IPS-NIHi11 (cell line): ENCODE measurements at regions not wholly inside any gene's neighbourhood (a gene's known extent, or its start where the extent isn't known, plus 50 kb on each side); places are given as distances from the start of the nearest gene placed in this dataset.
A peak's percentile ranks its signal among the peaks of the same experiment; 100 is the strongest.
"Not testable (repeated sequence)": the region's sequence is repeated elsewhere in the genome, so short reads cannot be mapped to it uniquely, and the experiment has no call there.

Experiments
- DNase-seq: peaks from one replicate; pipeline ENCODE4 v3.0.0; 2012; ENCODE audit warnings: mixed read lengths, low spot score

DNA sequence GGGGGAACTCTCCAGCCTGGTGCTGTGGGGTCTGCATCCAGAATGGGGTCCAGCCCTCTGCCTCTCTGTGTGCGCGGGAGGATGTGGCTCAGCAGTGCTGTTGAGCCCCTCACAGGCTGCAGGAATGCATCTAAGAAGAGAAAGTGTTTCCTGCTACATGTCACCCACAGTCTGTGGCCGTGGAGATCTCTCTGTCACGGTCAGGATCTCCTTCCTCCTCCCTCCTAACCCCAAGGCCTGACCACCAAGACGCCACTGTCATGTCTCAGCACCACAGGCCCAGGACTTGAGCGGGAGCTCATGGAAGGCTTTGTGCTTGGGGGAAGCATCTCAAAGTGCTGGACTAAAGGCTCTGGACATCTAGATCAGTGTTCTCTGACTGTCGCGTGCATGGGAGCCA is 90.1 kb downstream of the SREK1 start:
- DNase-seq: no peak

DNA sequence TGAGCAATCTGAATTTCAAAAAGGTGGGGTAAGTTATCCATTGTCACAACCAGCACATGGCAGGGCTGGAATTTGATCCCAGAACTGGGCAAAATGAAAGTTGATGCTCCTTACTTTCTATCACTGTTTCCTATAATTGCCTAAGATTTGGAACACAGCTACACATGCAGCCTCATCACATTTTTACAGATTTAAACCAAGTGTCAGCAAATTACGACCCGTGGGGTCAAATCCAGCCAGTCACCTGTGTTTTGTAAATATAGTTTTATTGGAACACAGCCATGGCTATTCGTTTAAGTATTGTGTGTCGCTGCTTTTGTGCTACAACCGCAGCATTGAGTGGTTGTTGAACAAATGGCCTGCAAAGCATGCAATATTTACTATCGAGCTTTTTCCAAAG is 94.3 kb downstream of the SREK1 start:
- no peak for DNase-seq

DNA sequence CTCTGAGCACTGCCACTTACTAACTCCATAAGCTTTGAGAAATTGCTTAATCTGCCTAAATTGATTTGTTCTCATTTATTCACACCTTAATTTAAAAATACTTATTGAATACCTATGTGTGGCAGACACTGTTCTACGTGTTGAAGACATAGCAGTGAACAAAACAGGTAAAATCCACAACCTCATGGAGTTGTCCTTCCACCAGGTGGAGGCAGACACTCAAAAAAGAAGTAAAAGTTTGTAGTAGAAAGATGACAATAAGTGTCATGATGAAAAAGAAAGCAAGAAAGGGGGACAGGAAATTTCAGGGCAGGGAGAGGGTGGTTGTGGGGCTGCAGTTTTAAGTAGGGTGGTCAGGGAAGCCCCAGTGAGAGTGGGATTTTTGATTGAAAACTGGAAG is 94.9 kb downstream of the SREK1 start:
- DNase-seq: peak; percentile 29

DNA sequence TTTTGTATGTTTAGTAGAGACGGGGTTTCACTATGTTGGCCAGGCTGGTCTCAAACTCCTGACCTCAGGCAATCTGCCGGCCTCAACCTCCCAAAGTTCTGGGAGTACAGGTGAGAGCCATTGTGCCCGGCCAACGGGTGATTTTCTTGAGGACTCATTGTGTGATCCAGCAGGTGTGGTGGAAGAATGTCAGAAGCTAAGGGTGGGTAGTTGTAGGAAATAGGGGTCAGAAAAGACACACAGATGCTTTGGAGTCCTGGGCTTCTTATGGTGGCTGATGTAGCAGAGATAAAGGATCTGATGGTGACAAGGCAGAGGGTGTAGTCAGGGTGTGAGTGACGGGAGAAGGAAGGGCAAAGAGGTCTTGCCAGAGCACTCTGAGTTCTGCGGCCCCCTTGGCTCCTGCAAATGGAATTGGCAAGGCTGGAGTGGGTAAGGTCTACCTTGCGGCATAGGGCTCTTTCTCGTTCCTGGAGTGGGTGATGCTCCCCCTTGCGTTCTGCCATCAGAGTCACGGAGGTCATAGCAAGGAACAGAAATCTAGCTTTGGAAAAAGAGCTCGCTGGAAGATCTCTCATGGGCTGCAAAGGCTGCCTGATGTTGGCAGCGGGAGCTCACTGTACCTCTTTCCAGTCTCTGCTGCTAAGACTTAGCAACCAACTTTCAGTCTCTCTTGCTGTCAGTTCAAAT is 97.2 kb downstream of the SREK1 start:
- no peak for DNase-seq

DNA sequence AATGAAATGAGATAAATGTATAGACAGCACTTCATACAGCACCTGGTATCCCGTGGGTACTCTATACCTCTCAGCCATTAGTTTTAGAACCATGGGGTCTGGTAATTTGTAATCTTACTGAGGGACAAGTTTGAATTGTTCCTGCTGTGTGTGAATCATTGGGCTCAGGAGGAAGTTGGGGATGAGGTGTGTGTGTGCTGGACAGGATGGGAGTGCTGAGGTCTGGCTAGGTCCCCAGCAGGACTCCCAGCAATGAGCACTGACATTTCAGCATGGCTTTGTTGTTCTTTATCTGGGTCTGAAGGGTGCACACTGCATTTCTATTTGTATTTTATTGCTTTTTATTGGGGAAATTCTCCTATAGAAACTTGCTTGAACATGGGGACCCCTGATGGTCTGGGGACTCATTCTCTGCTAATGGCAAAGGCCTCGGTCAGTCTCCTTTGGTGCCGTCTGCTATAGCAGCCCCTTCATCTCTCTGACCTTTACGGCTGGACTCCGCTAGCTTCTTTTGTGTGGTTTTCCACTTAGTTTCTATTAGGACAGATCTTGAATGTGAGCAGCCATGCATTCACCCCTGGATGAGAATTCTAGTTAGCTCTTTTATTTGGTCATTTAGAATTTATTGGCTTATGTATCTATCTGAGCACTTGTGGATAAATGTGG is 98.1 kb downstream of the SREK1 start:
- no peak for DNase-seq

DNA sequence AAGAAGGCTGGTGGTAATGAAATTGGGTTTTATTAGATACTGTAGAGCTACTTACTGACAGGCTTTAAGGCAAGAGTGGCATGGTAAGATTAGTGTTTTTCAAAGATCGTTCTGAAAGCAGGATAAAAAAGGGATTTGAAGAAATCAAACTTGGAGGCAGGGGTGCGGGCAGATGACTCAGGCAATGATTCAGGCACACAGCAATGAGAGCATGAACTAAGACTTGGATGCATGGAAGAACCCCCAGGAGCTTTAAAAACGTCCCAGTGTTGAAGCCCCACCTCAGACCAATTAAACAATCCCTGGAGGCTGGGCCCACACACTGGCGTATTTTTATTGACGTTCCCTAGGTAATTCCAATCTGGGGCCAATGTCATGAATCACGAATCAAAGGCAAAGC is 102.5 kb downstream of the SREK1 start:
- DNase-seq: no peak

DNA sequence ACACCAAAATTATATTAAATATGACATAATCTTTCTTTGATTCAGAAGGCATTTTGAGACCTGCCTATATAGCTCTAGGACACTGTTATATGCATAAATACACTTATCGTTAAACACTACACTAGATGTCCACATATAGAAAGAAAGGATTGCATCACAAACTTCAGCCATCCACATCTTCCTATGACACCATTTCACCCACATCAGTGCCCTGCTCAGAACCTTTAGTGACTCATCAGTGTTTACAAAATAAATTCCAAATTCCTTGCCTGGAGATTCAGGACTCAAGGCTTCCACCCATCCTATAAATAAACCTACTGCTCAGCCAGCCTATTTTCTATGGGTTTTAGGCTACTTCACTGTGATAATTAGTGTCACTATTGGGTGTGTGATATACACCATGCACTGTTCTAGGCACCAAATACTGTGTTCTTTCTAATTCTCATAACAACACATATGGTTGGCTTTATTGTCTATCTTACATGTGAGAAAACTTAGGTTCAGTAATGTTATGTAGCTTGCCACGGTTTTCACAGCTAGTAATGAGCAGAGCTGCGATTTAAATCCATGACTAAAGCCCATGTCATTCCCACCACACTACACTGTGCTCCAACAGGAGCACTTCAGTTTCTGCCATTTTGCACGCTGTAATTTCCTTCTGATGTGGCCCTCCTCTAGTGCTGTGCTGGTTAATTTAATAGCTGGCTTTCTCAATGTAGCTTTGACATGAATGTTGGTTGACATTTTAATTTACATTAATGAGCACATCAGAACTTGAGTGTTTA is 103.3 kb downstream of the SREK1 start:
- DNase-seq: no peak

DNA sequence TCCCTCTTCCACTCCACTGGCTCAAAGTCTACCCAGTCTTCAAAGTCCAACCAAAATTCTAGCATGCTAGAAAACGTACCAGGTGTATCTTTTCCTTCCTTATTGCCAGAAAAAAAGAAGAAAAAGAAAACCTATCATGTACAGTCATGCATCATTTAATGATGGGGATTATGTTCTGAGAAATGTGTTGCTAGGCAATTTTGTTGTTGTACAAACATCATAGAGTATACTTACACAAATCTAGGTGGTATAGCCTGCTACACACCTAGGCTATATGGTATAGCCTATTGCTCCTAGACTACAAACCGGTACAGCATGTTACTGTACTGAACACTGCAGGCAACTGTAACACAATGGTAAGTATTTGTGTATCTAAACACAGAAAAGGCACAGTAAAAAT is 104.8 kb downstream of the SREK1 start:
- DNase-seq: no peak

DNA sequence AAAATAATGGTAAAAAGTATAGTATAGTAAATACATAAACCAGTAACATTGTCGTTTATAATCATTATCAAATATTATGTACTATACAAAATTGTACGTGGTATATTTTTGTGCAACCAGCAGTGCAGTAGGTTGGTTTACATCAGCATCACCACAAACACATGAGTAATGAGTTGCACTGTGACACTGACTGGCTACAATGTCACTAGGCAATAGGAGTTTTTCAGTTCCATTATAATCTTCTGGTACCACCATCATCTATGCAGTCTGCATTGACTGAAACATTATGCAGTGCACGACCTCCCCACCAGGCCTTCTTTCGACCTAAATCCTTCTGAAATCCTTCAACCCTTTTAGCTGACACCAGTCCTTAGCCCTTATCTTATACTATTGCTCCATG is 105.8 kb downstream of the SREK1 start:
- DNase-seq: no peak

DNA sequence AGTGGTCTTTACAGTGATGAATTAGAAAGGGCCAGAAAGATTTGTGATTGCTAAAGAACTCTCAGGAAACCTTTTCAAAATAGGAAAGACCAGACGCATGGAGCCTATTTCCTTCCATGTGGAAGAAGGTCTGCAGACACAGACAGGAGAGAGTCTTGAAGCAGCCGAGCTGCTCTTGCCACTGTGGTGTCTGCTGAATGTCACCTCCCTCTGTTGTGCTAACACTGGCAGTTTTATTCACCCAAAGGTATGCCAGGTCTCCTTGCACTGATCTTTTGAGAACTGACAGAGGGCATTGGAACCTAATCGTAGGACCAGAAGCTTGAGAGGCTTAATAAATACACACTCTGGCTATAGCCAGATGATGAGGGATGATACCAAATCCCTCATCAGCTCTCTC is 108.7 kb downstream of the SREK1 start:
- DNase-seq: no peak

DNA sequence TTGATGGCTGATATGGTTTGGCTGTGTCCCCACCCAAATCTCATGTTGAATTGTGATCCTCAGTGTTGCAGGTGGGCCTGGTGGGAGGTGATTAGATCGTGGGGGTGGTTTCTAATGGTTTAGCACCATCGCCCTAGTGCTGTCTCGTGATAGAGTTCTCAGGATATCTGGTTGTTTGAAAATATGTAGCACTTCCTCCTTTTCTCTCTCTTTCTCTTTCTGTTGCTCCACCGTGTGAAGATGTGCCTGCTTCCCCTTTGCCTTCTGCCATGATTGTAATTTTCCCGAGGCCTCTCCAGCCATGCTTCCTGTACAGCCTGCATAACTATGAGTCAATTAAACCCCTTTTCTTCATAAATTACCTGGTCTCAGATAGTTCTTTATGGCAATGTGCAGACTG is 111.6 kb downstream of the SREK1 start:
- no peak for DNase-seq

DNA sequence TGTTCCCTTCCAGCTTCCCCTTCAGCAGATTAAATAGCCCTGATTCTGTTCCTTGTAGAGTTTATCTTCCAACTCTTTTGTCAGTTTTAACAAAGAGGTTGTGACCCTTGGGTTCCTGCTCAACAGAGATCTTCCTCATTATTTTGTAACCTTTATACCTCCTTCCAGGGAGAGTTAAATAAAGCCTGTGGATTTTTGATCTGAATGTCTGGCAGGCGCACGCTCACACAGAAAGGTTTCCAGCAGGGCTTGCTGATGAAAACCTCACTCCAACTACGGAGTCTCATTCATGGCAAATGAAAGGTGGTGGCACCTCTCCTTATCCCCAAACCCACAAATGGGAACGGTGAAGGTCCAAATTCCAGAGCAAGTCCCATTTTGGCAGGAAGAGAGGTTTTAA is 129.0 kb downstream of the SREK1 start:
- no peak for DNase-seq

DNA sequence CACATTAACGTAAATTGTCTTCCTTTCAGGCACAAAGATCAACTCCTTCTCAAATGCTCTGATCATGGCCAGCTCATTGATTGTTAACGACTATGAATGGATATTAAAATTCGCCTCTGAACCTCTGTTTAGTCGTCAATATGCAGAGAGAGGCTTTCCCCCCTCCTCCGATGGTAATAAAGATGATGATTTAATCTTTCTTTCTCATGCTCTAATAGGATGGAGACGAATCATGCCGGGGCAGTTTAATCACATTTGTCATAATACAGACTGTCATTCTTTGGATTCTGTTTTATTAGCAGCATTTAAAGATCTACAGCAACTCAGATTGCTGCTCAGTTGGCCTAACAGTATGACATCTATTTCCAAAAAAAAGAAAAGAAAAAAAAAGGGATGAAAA is 132.9 kb downstream of the SREK1 start:
- no peak for DNase-seq

DNA sequence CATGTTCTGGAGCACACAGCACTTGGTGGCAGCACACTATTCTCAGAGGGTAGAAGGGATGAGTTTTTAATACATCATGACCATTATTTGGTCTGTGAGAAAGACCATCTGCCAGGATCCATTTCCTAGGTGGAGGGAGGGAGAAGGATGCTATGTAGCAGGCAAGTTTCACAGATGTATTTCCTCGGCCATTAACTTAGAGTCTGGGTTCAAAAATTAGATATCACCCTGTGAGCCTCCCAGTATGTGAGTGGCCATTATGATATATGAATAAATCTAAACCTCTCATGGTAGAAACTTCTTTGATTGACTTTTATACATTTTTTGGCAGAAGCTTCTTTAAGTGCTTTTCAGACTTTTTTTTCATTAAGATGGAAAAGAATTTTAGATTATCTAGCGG is 133.9 kb downstream of the SREK1 start:
- DNase-seq: no peak

DNA sequence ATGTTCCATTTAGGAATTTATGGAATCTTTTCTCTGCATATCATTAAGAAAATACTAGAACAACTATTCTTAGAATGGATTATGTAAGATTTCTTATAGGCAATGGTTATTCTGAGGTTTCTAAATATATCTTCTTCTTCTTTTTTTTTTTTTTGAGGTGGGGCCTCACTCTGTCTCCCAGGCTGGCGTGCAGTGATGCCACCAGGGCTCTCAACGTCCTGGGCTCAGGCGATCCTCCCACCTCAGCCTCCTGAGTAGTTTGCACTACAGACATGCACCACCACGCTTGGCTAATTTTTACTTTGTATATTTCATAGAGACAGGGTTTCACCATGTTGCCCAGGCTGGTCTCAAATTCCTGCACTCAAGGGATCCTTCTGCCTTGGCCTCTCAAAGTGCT is 137.2 kb downstream of the SREK1 start:
- DNase-seq: no peak

DNA sequence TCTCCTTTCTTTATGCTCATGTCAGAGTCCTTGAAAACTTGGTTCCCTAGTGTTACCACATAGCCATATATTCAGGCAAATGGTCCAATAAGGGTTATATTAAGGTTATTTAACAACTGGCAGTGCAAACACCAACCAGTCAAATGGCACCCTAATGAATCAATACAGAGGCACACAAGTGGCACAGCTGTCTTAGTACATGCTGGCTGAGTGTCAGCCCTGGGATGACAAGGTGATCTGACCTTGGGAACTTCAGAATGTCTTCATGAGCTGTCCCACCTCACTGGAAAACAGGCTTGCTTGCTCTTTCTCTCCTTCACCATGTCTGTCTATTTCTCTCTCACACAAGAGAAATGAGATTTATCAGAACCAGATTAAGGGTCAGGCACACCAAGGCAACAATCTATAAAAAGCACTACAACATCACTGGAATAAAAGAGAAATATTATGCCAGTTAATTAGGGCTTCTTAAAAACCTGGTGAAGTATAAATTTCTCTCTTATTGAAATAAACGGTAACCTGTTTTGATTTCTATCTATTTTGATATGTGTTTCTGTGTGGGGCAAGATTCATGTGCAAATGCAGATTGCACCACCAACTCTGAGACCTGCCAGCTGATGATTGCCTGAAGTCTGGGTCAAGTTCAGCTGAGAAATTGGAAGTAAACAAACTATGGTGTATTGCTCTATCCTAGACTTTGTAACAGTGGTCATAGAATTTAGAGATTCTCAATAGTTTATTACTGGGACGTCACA is 140.7 kb downstream of the SREK1 start:
- no peak for DNase-seq

DNA sequence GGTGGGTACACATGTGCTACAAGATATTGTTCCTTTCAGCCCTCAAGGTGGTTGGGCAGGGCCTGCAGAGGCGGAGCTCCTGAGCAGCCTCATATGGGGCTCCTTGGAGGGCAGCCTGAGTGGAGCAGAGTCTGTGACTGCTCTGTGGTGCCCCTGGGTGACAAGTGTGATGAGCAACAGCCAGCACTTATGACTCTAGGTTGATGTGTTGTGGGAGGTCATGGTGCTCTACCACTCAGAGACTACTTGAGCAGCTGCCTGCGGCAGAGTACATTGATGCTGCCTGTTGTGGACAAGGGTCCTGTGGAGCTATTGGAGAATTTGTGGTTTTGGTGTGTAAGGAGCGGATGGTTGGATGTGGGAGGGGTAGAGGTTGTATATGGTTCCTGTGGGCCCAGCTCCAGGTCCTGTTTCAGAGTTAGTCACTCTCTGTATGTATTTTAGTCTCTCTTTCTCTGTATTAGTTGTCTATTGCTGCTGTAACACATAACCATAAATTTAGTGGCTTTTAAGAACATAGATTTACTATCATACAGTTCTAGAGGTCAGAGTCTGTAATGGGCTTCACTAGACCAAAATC is 141.3 kb downstream of the SREK1 start:
- no peak for DNase-seq

DNA sequence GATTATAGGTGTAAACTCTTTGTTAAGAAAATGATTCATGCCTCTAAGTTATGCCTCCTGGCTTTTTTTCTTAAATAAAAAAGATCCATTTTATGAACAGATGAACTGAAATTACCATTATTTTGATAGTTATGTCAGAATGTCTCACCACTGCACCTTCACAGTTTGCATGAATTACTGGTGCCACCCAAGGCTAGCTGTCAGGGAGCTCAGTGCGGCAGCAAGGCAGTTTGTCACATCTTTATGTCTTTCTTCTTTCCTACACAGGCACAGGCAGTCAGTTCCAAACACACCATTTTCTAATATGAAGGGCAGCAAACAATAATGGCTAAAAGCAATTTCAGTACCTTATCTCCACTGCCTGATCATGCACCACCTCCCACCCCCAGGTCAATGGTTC is 147.7 kb downstream of the SREK1 start:
- no peak for DNase-seq

DNA sequence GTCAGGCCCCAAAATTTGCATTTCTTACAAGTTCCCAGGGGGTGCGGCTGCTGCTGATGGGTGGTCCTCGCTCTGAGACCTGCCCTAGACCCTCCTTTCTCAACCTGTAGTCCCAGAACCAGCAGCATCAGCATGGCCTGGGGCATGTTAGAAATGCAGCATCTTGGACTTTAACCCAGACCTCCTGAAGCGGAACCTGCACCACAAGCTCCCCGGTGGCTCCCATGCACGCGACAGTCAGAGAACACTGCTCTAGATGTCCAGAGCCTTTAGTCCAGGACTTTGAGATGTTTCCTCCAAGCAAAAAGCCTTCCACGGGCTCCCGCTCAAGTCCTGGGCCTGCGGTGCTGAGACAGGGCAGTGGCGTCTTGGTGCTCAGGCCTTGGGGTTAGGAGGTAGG is 149.8 kb downstream of the SREK1 start:
- DNase-seq: not testable (repeated sequence)

DNA sequence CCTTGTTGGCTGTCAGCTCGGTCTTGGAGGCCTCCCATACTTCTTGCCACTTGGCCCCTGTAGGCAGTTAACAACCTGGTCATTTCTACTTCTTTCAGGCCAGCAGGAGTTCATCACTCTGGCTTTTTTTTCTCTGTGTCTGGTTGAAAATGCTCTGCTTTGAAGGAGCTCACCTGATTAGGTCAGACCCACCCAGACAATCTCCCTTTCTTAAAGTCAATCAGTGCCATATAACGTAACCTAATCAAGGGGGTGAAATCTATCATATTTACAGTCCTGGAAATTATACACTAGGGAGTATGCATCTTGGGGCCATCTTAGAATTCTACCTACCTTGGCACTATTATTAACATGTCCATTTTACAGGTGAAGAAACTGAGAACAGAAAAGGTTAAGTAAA is 155.4 kb downstream of the SREK1 start:
- no peak for DNase-seq

DNA sequence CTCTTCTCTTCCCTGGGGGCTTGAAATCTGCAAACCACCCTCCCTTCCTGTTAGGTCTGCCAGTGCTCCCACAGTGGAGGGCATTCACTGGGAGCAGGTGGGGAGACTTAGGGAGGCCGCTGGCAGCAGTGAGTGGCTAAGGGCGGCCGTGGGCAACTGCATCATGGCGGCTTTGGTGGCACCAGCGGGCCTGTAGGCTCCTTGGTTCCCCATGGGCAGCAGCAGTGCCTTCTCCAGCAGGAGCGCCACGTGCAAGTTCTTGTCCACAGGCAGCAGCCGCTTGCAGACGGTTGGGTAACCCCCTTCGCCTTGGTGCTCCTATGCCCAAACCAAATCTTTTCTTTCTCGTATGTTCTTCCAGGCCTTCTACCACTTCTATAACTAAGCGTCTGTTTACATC is 158.2 kb downstream of the SREK1 start:
- no peak for DNase-seq

DNA sequence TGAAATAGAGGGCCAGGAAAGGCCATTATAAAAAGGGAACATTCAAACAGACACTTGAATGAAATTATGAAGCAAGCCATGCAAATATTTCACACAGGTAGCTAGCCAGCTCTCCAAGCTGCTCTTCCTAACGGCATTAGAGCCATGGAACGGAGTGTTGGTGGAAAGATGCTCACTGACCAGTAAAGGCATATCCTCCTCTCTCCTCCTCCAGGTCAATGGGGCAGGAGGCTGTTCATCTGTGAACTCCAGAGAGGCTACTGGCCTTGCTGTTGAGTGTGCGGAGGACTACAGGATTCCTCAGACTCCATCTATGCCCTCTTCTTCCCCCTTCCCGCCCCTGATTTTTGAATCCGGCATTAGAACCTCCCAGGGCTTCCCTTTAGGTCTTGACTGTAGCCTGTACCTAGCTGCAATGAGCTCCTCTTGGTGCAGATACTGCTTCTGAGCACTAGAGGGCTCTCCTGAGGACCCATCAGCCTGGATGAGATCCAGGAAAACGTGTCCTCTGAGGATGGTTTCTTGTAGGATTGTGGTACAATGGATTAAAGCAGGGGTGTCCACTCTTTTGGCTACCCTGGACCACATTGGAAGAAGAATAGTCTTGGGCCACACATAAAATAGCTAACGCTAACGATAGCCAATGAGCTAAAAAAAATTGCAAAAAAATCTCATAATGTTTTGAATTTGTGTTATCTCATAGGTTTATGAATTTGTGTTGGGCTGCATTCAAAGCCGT is 162.2 kb downstream of the SREK1 start:
- DNase-seq: peak; percentile 84
